H1 (cell line): ENCODE measurements at regions not wholly inside any gene's neighbourhood (a gene's known extent, or its start where the extent isn't known, plus 50 kb on each side); places are given as distances from the start of the nearest gene placed in this dataset.

ENCODE experiments used
- BRCA1 ChIP-seq: IDR thresholded peaks from 2 replicates; pipeline ENCODE4 v1.6.1; 2012; ENCODE audit warnings: low read depth, low read length, improper control_type of control experiment
- CTCF ChIP-seq, 3 experiments: IDR thresholded peaks; 1 replicate in 2 of 3; 2 replicates in 1 of 3; pipeline versions ENCODE4 v1.5.1 to v1.6.1; 2011; ENCODE audit warnings: low read length in 3 of 3, mild to moderate bottlenecking in 3 of 3, inconsistent platforms in 2 of 3, low read depth in 1 of 3, moderate library complexity in 1 of 3; ENCODE audit not compliant: insufficient read depth in 1 of 3; ENCODE audit errors: control extremely low read depth in 1 of 3
- EP300 ChIP-seq, 2 experiments: IDR thresholded peaks; 1 replicate in 1 of 2; 2 replicates in 1 of 2; pipeline ENCODE4 v1.6.1; 2011 to 2012; ENCODE audit warnings: low read depth in 2 of 2, low read length in 2 of 2, mild to moderate bottlenecking in 2 of 2, borderline replicate concordance in 1 of 2, inconsistent platforms in 1 of 2, moderate library complexity in 1 of 2
- GABPA ChIP-seq: IDR thresholded peaks from 2 replicates; pipeline ENCODE4 v1.6.1; 2011; ENCODE audit warnings: mild to moderate bottlenecking, low read length, moderate library complexity, borderline replicate concordance; ENCODE audit not compliant: insufficient read depth
- JUN ChIP-seq: IDR thresholded peaks from 2 replicates; pipeline ENCODE4 v1.6.1; 2011; ENCODE audit warnings: low read depth, mild to moderate bottlenecking, improper control_type of control experiment, low read length
- POLR2AphosphoS5 ChIP-seq: IDR thresholded peaks from 2 replicates; pipeline ENCODE4 v1.6.1; 2011; ENCODE audit warnings: low read depth, low read length
- RFX5 ChIP-seq: IDR thresholded peaks from 2 replicates; pipeline ENCODE4 v1.6.1; 2011; ENCODE audit warnings: low read depth, low read length, improper control_type of control experiment, borderline replicate concordance
- RNF2 ChIP-seq: fragments of 200-900, 300-1000 bp; sonication (generic); IDR thresholded peaks from 2 replicates; pipeline ENCODE4 v1.7.1; 2016; ENCODE audit warnings: borderline replicate concordance, low read depth, mild to moderate bottlenecking, antibody characterized with exemption, low read length; ENCODE audit not compliant: poor library complexity, severe bottlenecking; ENCODE audit errors: missing control alignments
- SAP30 ChIP-seq: fragments of 300-600 bp; sonication (generic); IDR thresholded peaks from 2 replicates; pipeline ENCODE4 v1.7.1; 2012; ENCODE audit warnings: low read length, moderate library complexity, mild to moderate bottlenecking, inconsistent platforms; ENCODE audit not compliant: insufficient read depth, insufficient replicate concordance
- SP4 ChIP-seq: IDR thresholded peaks from 2 replicates; pipeline ENCODE4 v1.6.1; 2012; ENCODE audit warnings: low read length, inconsistent platforms
- TBP ChIP-seq: IDR thresholded peaks from 2 replicates; pipeline ENCODE4 v1.6.1; 2011; ENCODE audit warnings: low read depth, low read length, improper control_type of control experiment
- TF ChIP-seq, protein P1 (sequence below): IDR thresholded peaks from 2 replicates; pipeline ENCODE4 v1.6.1; 2012; ENCODE audit warnings: inconsistent platforms

DNA sequence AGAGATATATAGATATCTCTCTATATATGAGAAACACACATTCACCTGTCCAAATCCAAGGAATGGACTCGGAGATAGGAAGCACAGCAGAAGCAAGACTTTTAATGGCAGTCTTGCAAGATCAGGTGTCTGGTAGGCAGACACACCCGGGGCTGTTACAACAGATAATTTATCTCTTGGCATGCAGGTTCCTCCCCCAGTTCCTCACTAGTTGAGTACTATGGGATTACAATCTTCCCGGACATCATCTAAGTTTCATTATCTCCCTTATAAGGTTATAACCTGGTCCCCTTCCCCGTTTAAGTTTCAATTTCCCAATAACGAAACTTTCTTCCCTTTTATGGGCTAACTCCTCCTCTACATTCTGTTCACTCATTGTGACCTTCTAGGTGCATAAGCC, 399.3 kb downstream of the PPP1R3A start:
- TF ChIP-seq SP4 (no peak), CTCF (IDR thresholded peaks at IDR 0.05; ENCODE audit: control extremely low read depth in 1 of 3, insufficient read depth in 1 of 3, low read depth in 1 of 3, low read length in 3 of 3) (no peak), EP300 (IDR thresholded peaks at IDR 0.05; ENCODE audit: borderline replicate concordance in 1 of 2, low read depth in 2 of 2, low read length in 2 of 2) (no peak), POLR2AphosphoS5 (no peak), RFX5 (no peak), GABPA (no peak), JUN (no peak), TBP (no peak), BRCA1 (no peak), SAP30 (no peak), RNF2 (no peak)
- TF ChIP-seq, protein P1, sequence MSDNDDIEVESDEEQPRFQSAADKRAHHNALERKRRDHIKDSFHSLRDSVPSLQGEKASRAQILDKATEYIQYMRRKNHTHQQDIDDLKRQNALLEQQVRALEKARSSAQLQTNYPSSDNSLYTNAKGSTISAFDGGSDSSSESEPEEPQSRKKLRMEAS: no peak
